ENCODE measurements at regions not wholly inside any gene's neighbourhood (a gene's known extent, or its start where the extent isn't known, plus 50 kb on each side); places are given as distances from the start of the nearest gene placed in this dataset.
"Not testable (repeated sequence)": the region's sequence is repeated elsewhere in the genome, so short reads cannot be mapped to it uniquely, and the experiment has no call there.

DNA sequence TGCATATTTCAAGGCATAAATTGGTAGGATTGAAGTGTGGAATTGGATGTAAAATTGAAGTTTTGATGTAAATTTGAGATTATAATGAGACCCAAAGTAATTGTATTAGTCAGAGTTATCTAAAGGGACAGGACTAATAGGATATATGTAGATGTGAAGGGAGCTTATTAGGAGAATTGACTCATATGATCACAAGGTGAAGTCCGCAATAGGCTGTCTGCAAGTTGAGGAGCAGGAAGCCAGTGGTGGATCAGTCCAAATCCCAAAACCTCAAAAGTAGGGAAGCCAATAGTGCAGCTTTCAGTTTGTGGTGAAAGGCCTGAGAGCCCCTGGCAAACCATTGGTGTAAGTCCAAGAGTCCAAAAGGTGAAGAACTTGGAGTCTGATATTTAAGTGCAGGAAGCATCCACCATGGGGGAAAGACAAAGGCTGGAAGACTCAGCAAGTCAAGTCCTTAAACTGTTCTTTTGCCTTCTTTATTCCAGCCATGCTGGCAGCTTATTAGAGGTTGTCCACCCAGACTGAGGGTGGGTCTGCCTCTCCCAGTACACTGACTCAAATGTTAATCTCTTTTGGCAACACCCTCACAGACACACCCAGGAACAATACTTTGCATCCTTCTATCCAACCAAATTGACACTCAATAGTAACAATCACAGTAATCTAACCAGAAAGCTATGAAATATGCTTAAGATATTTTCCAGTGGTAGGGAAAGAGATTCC, 442.6 kb upstream of the PTCHD4 start:
- Histone ChIP-seq H3K9me3 (no peaks in the 10 kb centered on the region), H3K36me3 (no peaks in the 10 kb centered on the region), H3K4me3 (no peak overlapping the region), H3K27me3 (no peaks in the 10 kb centered on the region), H3K4me1 (no peaks in the 10 kb centered on the region), H3K27ac (no peak overlapping the region)
- TF ChIP-seq, protein P1, sequence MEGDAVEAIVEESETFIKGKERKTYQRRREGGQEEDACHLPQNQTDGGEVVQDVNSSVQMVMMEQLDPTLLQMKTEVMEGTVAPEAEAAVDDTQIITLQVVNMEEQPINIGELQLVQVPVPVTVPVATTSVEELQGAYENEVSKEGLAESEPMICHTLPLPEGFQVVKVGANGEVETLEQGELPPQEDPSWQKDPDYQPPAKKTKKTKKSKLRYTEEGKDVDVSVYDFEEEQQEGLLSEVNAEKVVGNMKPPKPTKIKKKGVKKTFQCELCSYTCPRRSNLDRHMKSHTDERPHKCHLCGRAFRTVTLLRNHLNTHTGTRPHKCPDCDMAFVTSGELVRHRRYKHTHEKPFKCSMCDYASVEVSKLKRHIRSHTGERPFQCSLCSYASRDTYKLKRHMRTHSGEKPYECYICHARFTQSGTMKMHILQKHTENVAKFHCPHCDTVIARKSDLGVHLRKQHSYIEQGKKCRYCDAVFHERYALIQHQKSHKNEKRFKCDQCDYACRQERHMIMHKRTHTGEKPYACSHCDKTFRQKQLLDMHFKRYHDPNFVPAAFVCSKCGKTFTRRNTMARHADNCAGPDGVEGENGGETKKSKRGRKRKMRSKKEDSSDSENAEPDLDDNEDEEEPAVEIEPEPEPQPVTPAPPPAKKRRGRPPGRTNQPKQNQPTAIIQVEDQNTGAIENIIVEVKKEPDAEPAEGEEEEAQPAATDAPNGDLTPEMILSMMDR (IDR thresholded peaks at IDR 0.05) = no peak
- no peak for DNase-seq (ENCODE audit: low spot score)

DNA sequence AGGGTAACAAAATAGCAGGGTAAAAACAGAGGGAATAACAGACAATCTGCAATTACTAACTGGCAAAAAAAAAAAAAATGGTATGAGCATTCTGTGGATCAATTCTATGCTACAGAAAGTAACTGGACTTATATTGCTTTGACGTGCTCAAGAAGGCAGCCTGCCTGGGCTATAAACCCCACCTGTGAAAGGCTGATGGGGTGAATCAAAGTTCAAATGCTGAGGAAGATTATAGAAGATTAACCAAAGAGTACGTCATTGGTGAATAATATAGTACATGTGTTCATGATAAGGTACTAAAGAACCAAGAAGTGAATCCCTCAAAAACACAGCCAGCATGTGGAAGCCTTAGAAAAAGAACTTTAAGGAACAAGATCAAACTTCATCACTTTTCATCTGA, 441.9 kb upstream of the PTCHD4 start:
- no peak for DNase-seq (ENCODE audit: low spot score)
- no peaks in the 10 kb centered on the region for H3K9me3 ChIP-seq
- H3K27me3 ChIP-seq = no peaks in the 10 kb centered on the region
- TF ChIP-seq, protein P1 (IDR thresholded peaks at IDR 0.05) = no peak
- no peak overlapping the region for H3K4me3 ChIP-seq
- H3K36me3 ChIP-seq = no peaks in the 10 kb centered on the region
- no peaks in the 10 kb centered on the region for H3K4me1 ChIP-seq
- H3K27ac ChIP-seq = no peak overlapping the region

DNA sequence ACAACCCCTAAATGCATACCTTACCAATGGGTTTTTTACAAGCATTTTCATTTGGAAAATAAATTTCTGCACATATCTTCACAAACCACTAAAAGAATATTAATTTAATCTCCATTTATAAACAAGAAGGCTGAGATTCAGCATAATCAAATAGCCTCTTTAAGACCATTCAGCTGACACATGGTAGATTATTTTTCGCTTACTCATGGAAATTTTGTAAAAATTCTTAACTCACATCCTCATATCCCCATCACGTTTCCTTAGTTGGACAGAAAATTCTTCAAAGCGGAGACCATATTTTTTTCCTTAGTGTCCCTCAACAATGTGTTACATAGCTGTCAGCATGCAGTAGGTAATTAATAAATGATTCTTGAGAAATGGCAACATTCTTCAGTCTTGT, 439.6 kb upstream of the PTCHD4 start:
- no peak for DNase-seq (ENCODE audit: low spot score)
- Histone ChIP-seq H3K36me3 (no peaks in the 10 kb centered on the region), H3K4me3 (no peak overlapping the region), H3K4me1 (no peaks in the 10 kb centered on the region), H3K9me3 (no peaks in the 10 kb centered on the region), H3K27ac (no peak overlapping the region), H3K27me3 (no peaks in the 10 kb centered on the region)
- TF ChIP-seq, protein P1 (IDR thresholded peaks at IDR 0.05) = no peak

DNA sequence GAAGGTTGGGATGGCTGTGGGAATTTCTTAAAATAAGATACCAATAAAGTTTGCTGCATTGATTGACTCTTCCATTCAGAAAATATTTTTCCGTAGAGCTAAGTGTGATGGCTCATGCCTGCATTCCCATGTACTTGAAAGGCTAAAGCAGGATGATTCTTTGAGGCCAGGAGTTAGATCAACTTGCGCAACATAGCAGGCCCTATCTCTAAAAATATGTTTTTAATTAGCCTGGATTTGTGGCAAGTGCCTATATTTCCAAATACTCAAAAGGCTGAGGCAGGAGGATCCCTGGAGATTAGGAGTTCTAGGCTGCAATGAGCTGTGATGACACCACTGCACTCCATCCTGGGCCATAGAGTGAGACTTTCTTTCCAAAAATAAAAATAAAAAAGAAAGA, 431.2 kb upstream of the PTCHD4 start:
- H3K4me3 ChIP-seq = no peak overlapping the region
- no peaks in the 10 kb centered on the region for H3K36me3 ChIP-seq
- no peak overlapping the region for H3K27ac ChIP-seq
- DNase-seq (ENCODE audit: low spot score) = no peak
- no peaks in the 10 kb centered on the region for H3K27me3 ChIP-seq
- no peaks in the 10 kb centered on the region for H3K4me1 ChIP-seq
- peaks cover 0 to 7% of the 10 kb centered on the region in 2 donors for H3K9me3 ChIP-seq
- TF ChIP-seq, protein P1 (IDR thresholded peaks at IDR 0.05) = no peak

DNA sequence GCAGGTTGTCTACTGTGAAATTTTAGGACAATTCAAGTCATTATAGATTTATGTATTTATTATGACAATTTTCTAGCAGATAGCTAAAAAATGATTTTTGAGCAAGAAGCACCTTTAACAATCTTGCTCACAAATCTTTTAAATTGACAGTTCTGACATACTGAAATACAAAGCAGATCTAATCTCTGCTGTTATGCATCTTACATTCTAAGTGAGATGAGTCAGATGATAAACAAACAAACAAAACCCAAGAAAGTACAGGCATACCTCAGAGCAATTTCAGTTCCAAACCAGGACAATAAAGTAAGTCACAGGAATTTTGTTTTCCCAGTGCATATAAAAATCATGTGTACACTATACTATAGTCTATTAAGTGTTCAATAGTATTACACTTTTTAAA, 430.7 kb upstream of the PTCHD4 start:
- DNase-seq (ENCODE audit: low spot score) = no peak
- H3K4me1 ChIP-seq = no peaks in the 10 kb centered on the region
- no peak overlapping the region for H3K27ac ChIP-seq
- H3K27me3 ChIP-seq = no peaks in the 10 kb centered on the region
- H3K36me3 ChIP-seq = no peaks in the 10 kb centered on the region
- H3K9me3 ChIP-seq = peaks cover 0 to 7% of the 10 kb centered on the region in 2 donors
- no peak overlapping the region for H3K4me3 ChIP-seq
- TF ChIP-seq, protein P1 (IDR thresholded peaks at IDR 0.05) = no peak

DNA sequence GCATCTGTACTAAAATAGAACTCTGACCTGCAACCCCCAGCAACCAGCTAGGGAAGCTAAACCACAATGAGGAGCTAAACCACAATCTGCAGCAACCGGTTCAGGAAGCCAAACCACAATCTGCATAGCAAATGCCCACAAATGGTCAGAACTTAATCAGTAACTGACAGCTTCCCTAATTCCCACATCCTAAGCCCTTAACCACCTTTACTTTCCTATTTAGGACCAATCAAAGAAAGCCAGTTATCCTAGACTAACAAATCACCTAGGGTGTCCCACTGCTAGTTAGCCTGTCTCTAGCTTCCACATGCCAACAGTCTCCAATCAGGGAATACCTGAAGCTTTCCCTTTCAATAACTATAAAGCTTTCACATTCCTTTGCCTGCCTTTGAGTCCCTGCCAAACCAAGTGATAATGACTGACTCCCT, 424.6 kb upstream of the PTCHD4 start:
- Histone ChIP-seq H3K27me3 (no peaks in the 10 kb centered on the region), H3K4me1 (no peaks in the 10 kb centered on the region), H3K4me3 (no peak overlapping the region), H3K27ac (no peak overlapping the region), H3K9me3 (no peaks in the 10 kb centered on the region), H3K36me3 (no peaks in the 10 kb centered on the region)
- DNase-seq (ENCODE audit: low spot score) = no peak
- TF ChIP-seq, protein P1 (IDR thresholded peaks at IDR 0.05) = no peak

DNA sequence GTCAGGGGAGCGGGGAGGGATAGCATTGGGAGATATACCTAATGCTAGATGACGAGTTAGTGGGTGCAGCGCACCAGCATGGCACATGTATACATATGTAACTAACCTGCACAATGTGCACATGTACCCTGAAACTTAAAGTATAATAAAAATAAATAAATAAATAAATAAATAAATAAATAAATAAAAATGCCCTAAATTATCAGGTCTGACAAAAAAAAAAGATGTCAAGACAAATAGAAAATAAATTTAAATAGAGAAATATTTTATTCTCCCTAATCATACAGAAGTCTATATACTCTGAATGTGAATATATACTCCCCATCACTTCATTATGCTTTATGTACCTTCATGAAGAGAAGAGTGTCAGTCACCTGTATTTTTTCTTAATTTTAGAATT, 420.0 kb upstream of the PTCHD4 start:
- DNase-seq (ENCODE audit: low spot score); H3K27me3 ChIP-seq; H3K4me1 ChIP-seq; H3K27ac ChIP-seq; H3K9me3 ChIP-seq; H3K4me3 ChIP-seq; H3K36me3 ChIP-seq: not testable (repeated sequence)
